Fibroblast of the aortic adventitia (primary cell): ENCODE measurements at regions not wholly inside any gene's neighbourhood (a gene's known extent, or its start where the extent isn't known, plus 50 kb on each side); places are given as distances from the start of the nearest gene placed in this dataset.

Experiments
- DNase-seq: peaks from one replicate; pipeline ENCODE4 v3.0.0-alpha.2; 2010; ENCODE audit warnings: low read depth
- H3K4me3 ChIP-seq: 2 replicates; pipeline ENCODE4 v1.5.1; 2011; ENCODE audit warnings: low read depth, mild to moderate bottlenecking, control low read depth, low read length, moderate library complexity
- TF ChIP-seq, protein P1 (sequence below): IDR thresholded peaks from 2 replicates; pipeline ENCODE4 v1.5.1; 2011; ENCODE audit warnings: mild to moderate bottlenecking, low read length, control low read depth, inconsistent platforms; ENCODE audit not compliant: insufficient read depth

DNA sequence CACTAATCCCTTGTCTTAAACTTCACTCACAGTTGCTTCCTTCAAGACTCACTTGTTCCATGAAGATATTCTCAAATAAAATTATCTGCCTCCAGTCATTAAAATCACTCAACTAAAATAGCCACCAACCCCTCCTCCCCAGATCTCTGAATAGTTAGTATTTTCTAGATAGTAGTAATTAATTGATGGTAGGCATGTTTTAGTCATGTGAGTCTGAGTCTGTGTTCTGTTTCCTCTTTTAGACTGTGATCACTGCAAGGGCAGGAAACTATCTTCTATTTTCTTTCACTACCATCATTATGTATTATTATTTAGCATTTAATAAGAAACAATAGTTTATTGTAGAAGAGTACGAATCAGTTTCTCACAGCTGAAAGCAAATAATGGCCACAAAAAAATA, 1080.5 kb downstream of the IGSF11 start:
- no peak for DNase-seq
- no peak overlapping the region for H3K4me3 ChIP-seq
- TF ChIP-seq, protein P1, sequence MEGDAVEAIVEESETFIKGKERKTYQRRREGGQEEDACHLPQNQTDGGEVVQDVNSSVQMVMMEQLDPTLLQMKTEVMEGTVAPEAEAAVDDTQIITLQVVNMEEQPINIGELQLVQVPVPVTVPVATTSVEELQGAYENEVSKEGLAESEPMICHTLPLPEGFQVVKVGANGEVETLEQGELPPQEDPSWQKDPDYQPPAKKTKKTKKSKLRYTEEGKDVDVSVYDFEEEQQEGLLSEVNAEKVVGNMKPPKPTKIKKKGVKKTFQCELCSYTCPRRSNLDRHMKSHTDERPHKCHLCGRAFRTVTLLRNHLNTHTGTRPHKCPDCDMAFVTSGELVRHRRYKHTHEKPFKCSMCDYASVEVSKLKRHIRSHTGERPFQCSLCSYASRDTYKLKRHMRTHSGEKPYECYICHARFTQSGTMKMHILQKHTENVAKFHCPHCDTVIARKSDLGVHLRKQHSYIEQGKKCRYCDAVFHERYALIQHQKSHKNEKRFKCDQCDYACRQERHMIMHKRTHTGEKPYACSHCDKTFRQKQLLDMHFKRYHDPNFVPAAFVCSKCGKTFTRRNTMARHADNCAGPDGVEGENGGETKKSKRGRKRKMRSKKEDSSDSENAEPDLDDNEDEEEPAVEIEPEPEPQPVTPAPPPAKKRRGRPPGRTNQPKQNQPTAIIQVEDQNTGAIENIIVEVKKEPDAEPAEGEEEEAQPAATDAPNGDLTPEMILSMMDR, result no peak

DNA sequence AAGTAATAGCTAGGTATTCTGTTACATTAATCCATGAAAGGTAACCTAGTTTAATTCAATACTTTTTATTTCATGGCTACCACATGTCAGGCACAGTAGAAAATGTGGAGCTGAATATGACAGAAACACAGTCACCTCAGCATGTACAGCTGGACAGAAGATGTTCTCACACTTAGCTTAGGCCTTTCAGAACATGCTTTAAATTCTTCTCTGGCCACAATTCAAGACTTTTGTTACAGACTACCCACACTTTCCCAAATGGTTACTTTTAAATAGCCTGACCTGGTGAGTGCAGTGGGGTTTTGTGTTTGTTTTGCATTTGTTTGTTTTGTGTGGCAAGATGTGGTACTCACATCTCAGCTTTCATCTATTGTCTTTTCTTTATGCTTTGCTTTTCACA, 1079.5 kb downstream of the IGSF11 start:
- H3K4me3 ChIP-seq, result no peak overlapping the region
- TF ChIP-seq, protein P1, result no peak
- no peak for DNase-seq

DNA sequence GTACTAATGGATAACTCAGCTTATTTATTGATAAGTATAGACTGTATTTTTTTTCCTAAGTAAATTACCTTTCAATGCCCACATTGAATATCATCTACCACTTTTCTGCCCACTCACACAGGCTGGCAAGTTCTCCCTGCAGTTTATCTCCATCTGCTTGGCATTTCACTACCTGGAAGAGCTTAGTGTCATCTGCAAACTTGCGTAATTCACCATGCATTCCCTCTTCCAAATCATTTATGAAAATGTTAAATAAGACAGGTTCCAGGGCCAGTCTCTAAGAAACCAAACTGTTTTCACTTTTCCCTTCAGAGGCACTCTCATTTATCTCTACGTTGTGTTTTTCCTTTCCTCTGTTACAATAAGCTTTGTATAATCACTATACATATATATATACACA, 1076.6 kb downstream of the IGSF11 start:
- no peak for DNase-seq
- H3K4me3 ChIP-seq, result no peak overlapping the region
- TF ChIP-seq, protein P1, result no peak

DNA sequence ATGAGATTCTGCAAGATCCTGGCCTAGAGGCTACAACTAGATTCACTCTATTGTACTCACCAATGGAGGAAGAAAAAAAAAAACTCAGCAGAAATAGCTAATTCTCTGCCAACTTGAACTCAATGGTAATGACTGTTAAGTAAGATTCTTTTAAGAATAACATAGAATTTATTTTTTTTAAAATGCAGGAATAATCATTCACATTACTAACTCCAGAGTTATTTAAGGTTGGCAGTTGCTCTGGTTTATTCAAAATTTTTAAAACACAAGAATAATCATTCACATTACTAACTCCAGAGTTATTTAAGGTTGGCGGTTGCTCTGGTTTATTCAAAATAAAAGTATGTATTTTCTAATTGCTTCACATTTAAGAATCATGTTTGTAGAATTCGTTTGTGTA, 1071.9 kb downstream of the IGSF11 start:
- DNase-seq, result peak; percentile 89
- no peak overlapping the region for H3K4me3 ChIP-seq
- TF ChIP-seq, protein P1, result no peak

DNA sequence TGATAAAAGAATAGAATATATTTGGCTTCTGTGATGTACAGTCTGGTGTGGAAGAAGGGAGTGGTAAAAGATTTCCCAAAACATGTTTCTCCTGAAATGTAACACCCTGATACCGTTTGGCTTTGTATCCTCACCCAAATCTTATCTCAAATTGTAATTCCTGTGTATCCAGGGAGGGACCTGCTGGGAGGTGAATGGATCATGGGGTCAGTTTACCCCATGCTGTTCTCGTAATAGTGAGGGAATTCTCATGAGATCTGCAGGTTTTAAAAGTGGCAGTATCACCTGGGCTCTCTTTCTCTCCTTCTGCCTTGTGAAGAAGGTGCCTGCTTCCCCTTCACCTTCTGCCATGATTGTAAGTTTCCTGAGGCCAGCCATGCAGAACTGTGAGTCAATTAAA, 1070.8 kb downstream of the IGSF11 start:
- TF ChIP-seq, protein P1, result no peak
- peak; percentile 2 for DNase-seq
- no peak overlapping the region for H3K4me3 ChIP-seq

DNA sequence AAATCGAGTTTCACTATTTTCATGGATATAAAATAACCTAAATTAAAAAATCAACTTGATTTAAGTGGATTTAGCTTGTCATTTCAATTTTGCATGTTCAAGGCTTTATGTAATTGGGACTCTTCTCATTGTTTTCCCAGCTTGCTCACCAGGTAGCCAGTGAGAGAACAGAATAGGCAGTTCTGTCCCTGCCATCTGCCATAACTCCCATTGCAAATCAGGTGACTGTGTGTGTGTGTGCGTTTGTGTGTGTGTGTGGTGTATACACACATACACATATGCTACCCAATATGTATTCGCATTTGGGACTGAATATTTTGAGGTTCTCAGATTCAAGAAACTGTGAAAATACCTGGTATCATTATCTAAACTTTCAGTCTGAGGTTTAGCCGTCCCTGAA, 1069.8 kb downstream of the IGSF11 start:
- H3K4me3 ChIP-seq, result no peak overlapping the region
- DNase-seq, result no peak
- TF ChIP-seq, protein P1, result no peak

DNA sequence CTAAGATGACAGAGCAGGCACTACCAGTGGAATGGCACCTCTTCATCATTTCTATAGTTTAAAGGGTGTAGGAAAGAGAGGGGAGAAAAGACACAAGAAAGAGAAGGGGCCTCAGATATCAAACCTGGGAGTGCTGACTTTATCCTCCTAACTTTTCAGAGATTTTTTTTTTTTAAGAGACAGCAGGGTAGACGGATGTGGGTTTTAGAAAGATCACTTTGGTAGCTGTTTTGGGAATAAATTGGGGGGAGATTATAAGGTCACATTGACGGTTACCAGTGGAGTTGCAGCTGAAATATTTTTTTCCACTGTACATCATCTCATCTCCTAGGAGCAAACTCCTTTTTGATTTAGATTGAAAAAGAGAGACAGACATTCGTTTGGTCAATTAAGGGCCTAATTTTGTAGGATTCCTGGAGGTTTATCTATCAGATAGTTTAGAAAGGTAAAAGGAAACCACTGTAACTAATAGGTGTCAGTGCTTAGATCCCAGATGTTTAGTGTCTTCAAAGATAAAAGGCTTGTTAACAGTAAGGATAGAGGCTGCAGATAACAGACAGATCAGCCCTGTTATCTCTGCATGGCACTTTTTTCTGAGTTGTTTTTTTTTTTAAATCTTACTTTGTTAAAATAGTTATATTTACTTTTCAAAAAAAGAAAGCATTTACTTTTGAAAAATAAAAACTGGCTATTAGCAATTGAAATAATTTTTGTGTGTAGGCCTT, 1057.0 kb downstream of the IGSF11 start:
- no peak overlapping the region for H3K4me3 ChIP-seq
- TF ChIP-seq, protein P1, result no peak
- no peak for DNase-seq
